Right lobe of liver (tissue), 4 donors: ENCODE measurements at regions not wholly inside any gene's neighbourhood (a gene's known extent, or its start where the extent isn't known, plus 50 kb on each side); places are given as distances from the start of the nearest gene placed in this dataset.

Source experiments
- CTCF ChIP-seq, 4 donors: fragments of 200-600 bp in 3 of 4; fragments of 450-650 bp in 1 of 4; IDR thresholded peaks; one replicate each; pipeline versions ENCODE4 v1.5.1 to v1.8.0; 2016 to 2022; ENCODE audit warnings: antibody characterized with exemption in 4 of 4, mild to moderate bottlenecking in 2 of 4
- POLR2A ChIP-seq: fragments of 450-650 bp; IDR thresholded peaks from one replicate; pipeline ENCODE4 v1.6.1; 2017; ENCODE audit warnings: antibody characterized with exemption, mild to moderate bottlenecking
- donor health status: DM: no; HTN: no; CAD: no.
- donor health status: DM: no; HTN: no; CAD: no.
- donor health status: DM: no; HTN: yes; CAD: no.

- TF ChIP-seq POLR2A, result no peak
- no peak for TF ChIP-seq CTCF (IDR thresholded peaks at IDR 0.05)
Observed at GRCh38 chr19:23810496-23810895, 51.8 kb upstream of the ZNF681 start.
